ENCODE measurements at regions not wholly inside any gene's neighbourhood (a gene's known extent, or its start where the extent isn't known, plus 50 kb on each side); places are given as distances from the start of the nearest gene placed in this dataset.

DNA sequence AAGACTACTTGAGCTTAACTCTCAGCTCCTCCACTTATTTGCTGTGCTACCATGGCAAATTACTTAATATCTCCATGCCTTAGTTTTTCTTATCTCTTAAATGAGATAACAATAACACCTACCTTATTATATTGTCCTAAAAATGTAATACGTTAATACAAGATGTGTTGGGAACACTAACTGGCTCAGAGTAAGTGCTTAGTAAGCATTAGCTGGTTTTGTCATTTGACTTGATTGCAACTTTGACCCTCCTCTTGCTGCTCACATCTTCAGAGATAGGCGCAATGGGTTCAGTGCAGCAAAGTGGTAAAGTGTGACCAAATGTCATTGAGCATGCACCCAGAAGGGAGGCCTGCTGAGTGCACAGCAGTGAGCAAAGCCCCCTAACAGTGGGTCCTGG, 294.5 kb upstream of the CLNK start:
- TF ChIP-seq, protein P1, sequence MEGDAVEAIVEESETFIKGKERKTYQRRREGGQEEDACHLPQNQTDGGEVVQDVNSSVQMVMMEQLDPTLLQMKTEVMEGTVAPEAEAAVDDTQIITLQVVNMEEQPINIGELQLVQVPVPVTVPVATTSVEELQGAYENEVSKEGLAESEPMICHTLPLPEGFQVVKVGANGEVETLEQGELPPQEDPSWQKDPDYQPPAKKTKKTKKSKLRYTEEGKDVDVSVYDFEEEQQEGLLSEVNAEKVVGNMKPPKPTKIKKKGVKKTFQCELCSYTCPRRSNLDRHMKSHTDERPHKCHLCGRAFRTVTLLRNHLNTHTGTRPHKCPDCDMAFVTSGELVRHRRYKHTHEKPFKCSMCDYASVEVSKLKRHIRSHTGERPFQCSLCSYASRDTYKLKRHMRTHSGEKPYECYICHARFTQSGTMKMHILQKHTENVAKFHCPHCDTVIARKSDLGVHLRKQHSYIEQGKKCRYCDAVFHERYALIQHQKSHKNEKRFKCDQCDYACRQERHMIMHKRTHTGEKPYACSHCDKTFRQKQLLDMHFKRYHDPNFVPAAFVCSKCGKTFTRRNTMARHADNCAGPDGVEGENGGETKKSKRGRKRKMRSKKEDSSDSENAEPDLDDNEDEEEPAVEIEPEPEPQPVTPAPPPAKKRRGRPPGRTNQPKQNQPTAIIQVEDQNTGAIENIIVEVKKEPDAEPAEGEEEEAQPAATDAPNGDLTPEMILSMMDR (conservative IDR thresholded peaks at IDR 0.05), result no peak
- TF ChIP-seq ZFX (IDR thresholded peaks at IDR 0.05), result no peak
